ENCODE measurements at regions not wholly inside any gene's neighbourhood (a gene's known extent, or its start where the extent isn't known, plus 50 kb on each side); places are given as distances from the start of the nearest gene placed in this dataset.

- H3K4me1 Mint-ChIP-seq: no peaks in the 10 kb centered on the region
- H3K27me3 Mint-ChIP-seq: no peaks in the 10 kb centered on the region
- H3K36me3 Mint-ChIP-seq: no peaks in the 10 kb centered on the region
- H3K27ac Mint-ChIP-seq: no peak overlapping the region
- H3K4me3 Mint-ChIP-seq: no peak overlapping the region
- no peaks in the 10 kb centered on the region for H3K9me3 Mint-ChIP-seq
Observed at GRCh38 chr6:114431641-114432040, 88.8 kb upstream of the HS3ST5 start.

DNA sequence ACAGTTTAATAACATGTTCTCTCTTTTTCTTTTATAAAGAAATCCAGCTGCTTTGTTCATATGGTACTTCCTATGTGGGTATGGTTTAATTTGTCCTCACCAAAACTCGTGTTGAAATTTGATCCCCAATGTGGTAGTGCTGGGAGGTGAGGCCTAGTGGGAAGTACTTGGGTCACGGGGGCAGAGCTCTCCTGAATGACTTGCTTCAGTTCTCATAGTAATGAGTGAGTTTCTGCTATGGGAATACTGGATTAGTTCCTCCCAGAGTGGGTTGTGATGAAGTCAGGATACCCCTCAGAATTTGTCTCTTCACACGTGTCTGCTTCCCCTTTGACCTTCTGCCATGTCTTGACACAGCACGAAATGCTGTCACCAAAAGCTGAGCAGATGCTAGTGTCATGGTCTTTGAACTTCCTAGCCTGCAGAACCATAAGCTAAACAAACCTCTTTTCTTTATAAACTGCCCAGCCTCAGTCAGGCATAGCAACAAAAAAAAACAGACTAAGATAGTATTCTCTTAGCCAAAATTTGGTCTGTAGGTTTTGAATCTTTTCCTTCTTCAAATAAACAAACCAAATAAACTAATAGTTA lies 87.8 kb upstream of the HS3ST5 start:
- H3K9me3 Mint-ChIP-seq: no peaks in the 10 kb centered on the region
- H3K4me3 Mint-ChIP-seq: no peak overlapping the region
- no peaks in the 10 kb centered on the region for H3K36me3 Mint-ChIP-seq
- H3K4me1 Mint-ChIP-seq: no peaks in the 10 kb centered on the region
- no peaks in the 10 kb centered on the region for H3K27me3 Mint-ChIP-seq
- no peak overlapping the region for H3K27ac Mint-ChIP-seq

- H3K4me1 Mint-ChIP-seq: no peaks in the 10 kb centered on the region
- no peaks in the 10 kb centered on the region for H3K36me3 Mint-ChIP-seq
- no peaks in the 10 kb centered on the region for H3K9me3 Mint-ChIP-seq
- no peak overlapping the region for H3K27ac Mint-ChIP-seq
- no peak overlapping the region for H3K4me3 Mint-ChIP-seq
- no peaks in the 10 kb centered on the region for H3K27me3 Mint-ChIP-seq
Observed at GRCh38 chr6:114428341-114428740, 85.5 kb upstream of the HS3ST5 start.

- no peaks in the 10 kb centered on the region for H3K36me3 Mint-ChIP-seq
- peaks cover 2% of the 10 kb centered on the region for H3K27me3 Mint-ChIP-seq
- no peak overlapping the region for H3K4me3 Mint-ChIP-seq
- H3K27ac Mint-ChIP-seq: no peak overlapping the region
- no peaks in the 10 kb centered on the region for H3K9me3 Mint-ChIP-seq
- no peaks in the 10 kb centered on the region for H3K4me1 Mint-ChIP-seq
Observed at GRCh38 chr6:114421199-114421598, 78.4 kb upstream of the HS3ST5 start.

- Mint-ChIP-seq H3K9me3 (no peaks in the 10 kb centered on the region), H3K4me1 (no peaks in the 10 kb centered on the region), H3K36me3 (no peaks in the 10 kb centered on the region), H3K27ac (no peak overlapping the region), H3K27me3 (peaks cover 2% of the 10 kb centered on the region), H3K4me3 (no peak overlapping the region)
Observed at GRCh38 chr6:114419175-114419574, 76.4 kb upstream of the HS3ST5 start.

GRCh38 chr6:114418304-114418972 lies 75.6 kb upstream of the HS3ST5 start:
- no peak overlapping the region for H3K4me3 Mint-ChIP-seq

DNA sequence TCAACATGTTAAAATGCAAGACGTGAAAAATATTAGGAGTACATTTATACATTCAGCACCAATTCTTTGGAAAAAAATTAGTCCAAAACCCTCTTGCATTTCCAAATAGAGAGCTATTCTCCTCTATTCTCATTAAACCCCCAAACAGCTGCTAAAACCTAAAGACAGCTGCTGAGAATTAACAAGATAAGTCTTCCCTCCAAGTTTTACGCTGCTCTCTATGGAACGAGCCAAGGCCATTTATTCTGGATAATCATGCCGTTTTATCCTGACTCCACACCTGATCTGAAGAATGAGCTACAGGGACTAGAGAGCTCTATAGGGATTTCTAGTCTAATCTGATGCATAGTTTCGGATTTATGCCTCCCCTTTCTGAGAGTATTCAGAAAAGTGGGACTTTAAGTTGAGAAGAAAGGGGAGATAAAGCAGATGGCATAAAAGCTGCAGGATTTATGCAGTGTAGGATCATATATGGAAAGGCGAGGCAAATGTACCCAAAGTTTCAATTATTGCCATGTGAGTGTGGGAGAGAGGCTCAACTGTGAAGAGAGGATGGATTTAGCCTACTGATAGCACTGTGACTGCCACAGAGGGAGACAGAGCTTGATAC lies 64.7 kb upstream of the HS3ST5 start:
- no peaks in the 10 kb centered on the region for H3K4me1 Mint-ChIP-seq
- H3K4me3 Mint-ChIP-seq: no peak overlapping the region
- H3K36me3 Mint-ChIP-seq: no peaks in the 10 kb centered on the region

More at GRCh38 chr6:114418304-114418972, 75.6 kb upstream of the HS3ST5 start:
- H3K9me3 Mint-ChIP-seq: no peaks in the 10 kb centered on the region
- no peak overlapping the region for H3K27ac Mint-ChIP-seq
- H3K36me3 Mint-ChIP-seq: no peaks in the 10 kb centered on the region
- H3K4me1 Mint-ChIP-seq: no peaks in the 10 kb centered on the region
- peaks cover 2% of the 10 kb centered on the region for H3K27me3 Mint-ChIP-seq

GRCh38 chr6:114404339-114404955 lies 61.6 kb upstream of the HS3ST5 start:
- Mint-ChIP-seq H3K27me3 (no peaks in the 10 kb centered on the region), H3K27ac (no peak overlapping the region), H3K9me3 (no peaks in the 10 kb centered on the region), H3K36me3 (no peaks in the 10 kb centered on the region), H3K4me3 (no peak overlapping the region), H3K4me1 (no peaks in the 10 kb centered on the region)

More for the DNA sequence above, 64.7 kb upstream of the HS3ST5 start:
- H3K27me3 Mint-ChIP-seq: no peaks in the 10 kb centered on the region
- no peak overlapping the region for H3K27ac Mint-ChIP-seq
- H3K9me3 Mint-ChIP-seq: no peaks in the 10 kb centered on the region

DNA sequence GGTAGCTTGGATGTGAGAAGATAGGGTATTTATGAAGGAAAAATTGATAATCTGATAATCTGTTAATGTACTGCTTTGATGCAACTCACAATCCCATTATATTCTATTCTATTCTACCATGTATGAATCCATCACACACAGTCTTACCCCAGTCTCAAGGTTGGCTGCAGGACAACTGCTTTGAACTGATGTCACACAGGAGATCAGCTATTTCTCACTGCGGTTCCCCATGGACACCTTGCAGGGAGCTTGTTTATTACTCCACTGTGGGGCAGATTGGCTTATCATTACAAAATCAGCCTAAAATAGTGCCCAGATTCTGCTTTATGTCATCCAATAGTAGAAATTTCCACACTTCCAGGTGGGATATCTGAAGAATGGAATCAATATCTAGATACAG lies 61.0 kb upstream of the HS3ST5 start:
- no peak overlapping the region for H3K27ac Mint-ChIP-seq
- no peak overlapping the region for H3K4me3 Mint-ChIP-seq
- no peaks in the 10 kb centered on the region for H3K9me3 Mint-ChIP-seq
- no peaks in the 10 kb centered on the region for H3K4me1 Mint-ChIP-seq
- no peaks in the 10 kb centered on the region for H3K27me3 Mint-ChIP-seq
- H3K36me3 Mint-ChIP-seq: no peaks in the 10 kb centered on the region

DNA sequence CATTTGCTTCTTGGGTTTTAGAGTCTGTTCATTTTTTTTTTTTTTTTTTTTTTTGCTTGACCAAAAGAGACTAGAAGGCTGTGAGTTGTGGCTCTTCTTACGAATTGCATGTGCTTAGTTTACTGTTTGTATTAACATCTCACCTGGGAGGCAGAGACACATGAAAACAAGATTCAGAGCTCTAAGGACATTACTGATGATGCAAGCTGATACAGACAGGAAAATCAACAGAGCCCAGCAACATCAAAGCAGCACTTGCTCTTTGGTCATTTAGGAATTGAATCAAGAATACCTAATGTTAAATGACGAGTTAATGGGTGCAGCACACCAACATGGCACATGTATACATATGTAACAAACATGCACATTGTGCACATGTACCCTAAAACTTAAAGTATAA lies 55.7 kb upstream of the HS3ST5 start:
- no peaks in the 10 kb centered on the region for H3K9me3 Mint-ChIP-seq
- no peaks in the 10 kb centered on the region for H3K27me3 Mint-ChIP-seq
- H3K27ac Mint-ChIP-seq: no peak overlapping the region
- no peaks in the 10 kb centered on the region for H3K36me3 Mint-ChIP-seq
- no peaks in the 10 kb centered on the region for H3K4me1 Mint-ChIP-seq
- H3K4me3 Mint-ChIP-seq: no peak overlapping the region

Data from activated naive CD4-positive, alpha-beta T cell treated with anti-CD3 and anti-CD28 coated beads, Interleukin-2, amount 50 U/mL, for 24 hours (primary cell).